LoVo (cell line): ENCODE measurements at regions not wholly inside any gene's neighbourhood (a gene's known extent, or its start where the extent isn't known, plus 50 kb on each side); places are given as distances from the start of the nearest gene placed in this dataset.
"Not testable (repeated sequence)": the region's sequence is repeated elsewhere in the genome, so short reads cannot be mapped to it uniquely, and the experiment has no call there.

Experiments used
- DNase-seq: peaks from one replicate; pipeline ENCODE4 v3.0.0-alpha.2; 2016; ENCODE audit warnings: low spot score

GRCh38 chr4:164596318-164596878 lies 157.5 kb upstream of the SMIM31 start:
- no peak for DNase-seq

GRCh38 chr4:164596927-164597326 lies 157.0 kb upstream of the SMIM31 start:
- no peak for DNase-seq

GRCh38 chr4:164601653-164602052 lies 152.3 kb upstream of the SMIM31 start:
- no peak for DNase-seq

- not testable (repeated sequence) for DNase-seq
Observed at GRCh38 chr4:164605791-164606190, 148.1 kb upstream of the SMIM31 start.

GRCh38 chr4:164606478-164606877 lies 147.5 kb upstream of the SMIM31 start:
- no peak for DNase-seq

GRCh38 chr4:164613256-164613655 lies 140.7 kb upstream of the SMIM31 start:
- DNase-seq, result no peak

GRCh38 chr4:164613792-164614191 lies 140.1 kb upstream of the SMIM31 start:
- no peak for DNase-seq

- DNase-seq, result no peak
Observed at GRCh38 chr4:164614329-164614728, 139.6 kb upstream of the SMIM31 start.

GRCh38 chr4:164614999-164615398 lies 138.9 kb upstream of the SMIM31 start:
- no peak for DNase-seq

GRCh38 chr4:164615964-164616363 lies 138.0 kb upstream of the SMIM31 start:
- DNase-seq, result no peak

GRCh38 chr4:164616961-164617360 lies 137.0 kb upstream of the SMIM31 start:
- DNase-seq, result no peak

- DNase-seq, result no peak
Observed at GRCh38 chr4:164617426-164617825, 136.5 kb upstream of the SMIM31 start.

- no peak for DNase-seq
Observed at GRCh38 chr4:164617911-164618310, 136.0 kb upstream of the SMIM31 start.

- no peak for DNase-seq
Observed at GRCh38 chr4:164621886-164622521, 131.9 kb upstream of the SMIM31 start.

- DNase-seq, result no peak
Observed at GRCh38 chr4:164623099-164623498, 130.8 kb upstream of the SMIM31 start.

GRCh38 chr4:164639001-164639400 lies 114.9 kb upstream of the SMIM31 start:
- no peak for DNase-seq

- DNase-seq, result no peak
Observed at GRCh38 chr4:164648151-164648848, 105.6 kb upstream of the SMIM31 start.

GRCh38 chr4:164648849-164649212 lies 105.1 kb upstream of the SMIM31 start:
- no peak for DNase-seq

- no peak for DNase-seq
Observed at GRCh38 chr4:164659765-164660164, 94.2 kb upstream of the SMIM31 start.

GRCh38 chr4:164676152-164676551 lies 77.8 kb upstream of the SMIM31 start:
- DNase-seq, result not testable (repeated sequence)

GRCh38 chr4:164683040-164683439 lies 70.9 kb upstream of the SMIM31 start:
- DNase-seq, result no peak

- no peak for DNase-seq
Observed at GRCh38 chr4:164695650-164696049, 58.3 kb upstream of the SMIM31 start.

- no peak for DNase-seq
Observed at GRCh38 chr4:164700471-164700870, 53.5 kb upstream of the SMIM31 start.

GRCh38 chr4:164701665-164702064 lies 52.3 kb upstream of the SMIM31 start:
- no peak for DNase-seq
